OCI-LY3 (cell line): ENCODE measurements at regions not wholly inside any gene's neighbourhood (a gene's known extent, or its start where the extent isn't known, plus 50 kb on each side); places are given as distances from the start of the nearest gene placed in this dataset.

Source experiments
- H2AFZ ChIP-seq: fragments of 200-600, 300-600 bp; shearing (Covaris generic); 2 replicates; pipeline ENCODE4 v1.6.0; 2014; ENCODE audit warnings: antibody characterized with exemption, low read depth, low read length
- H3K27ac ChIP-seq: fragments of 200-600, 300-600 bp; sonication (generic); 2 replicates; pipeline ENCODE4 v1.5.1; 2014; ENCODE audit warnings: mild to moderate bottlenecking, low read length, moderate library complexity, mixed read lengths
- H3K27me3 ChIP-seq: fragments of 200-600, 300-600 bp; sonication (generic); 2 replicates; pipeline ENCODE4 v1.6.1; 2014; ENCODE audit warnings: low read depth, low read length, mixed read lengths
- H3K36me3 ChIP-seq: fragments of 200-600, 300-600 bp; sonication (generic); replicated peaks from 2 replicates; pipeline ENCODE3; 2014; ENCODE audit warnings: low read depth, low read length, mixed read lengths
- H3K4me1 ChIP-seq: fragments of 300-600, 200-600 bp; sonication (generic); 2 replicates; pipeline ENCODE4 v1.6.1; 2014; ENCODE audit warnings: low read length, mixed read lengths
- H3K4me2 ChIP-seq: fragments of 200-600, 300-600 bp; sonication (generic); 2 replicates; pipeline ENCODE4 v1.6.1; 2014; ENCODE audit warnings: low read length, mixed read lengths
- H3K4me3 ChIP-seq: fragments of 300-600, 200-600 bp; sonication (generic); 2 replicates; pipeline ENCODE4 v1.5.1; 2014; ENCODE audit warnings: antibody characterized with exemption, mild to moderate bottlenecking, low read length, moderate library complexity
- H3K79me2 ChIP-seq: fragments of 300-600, 200-600 bp; shearing (Covaris generic); 2 replicates; pipeline ENCODE4 v1.6.1; 2014; ENCODE audit warnings: mild to moderate bottlenecking, low read length, mixed read lengths
- H3K9ac ChIP-seq: fragments of 300-600, 200-600 bp; shearing (Covaris generic); 2 replicates; pipeline ENCODE4 v1.6.0; 2014; ENCODE audit warnings: mild to moderate bottlenecking, low read length, moderate library complexity
- H3K9me3 ChIP-seq: fragments of 200-600, 300-600 bp; shearing (Covaris generic); 2 replicates; pipeline ENCODE4 v1.6.1; 2014; ENCODE audit warnings: low read length, mixed read lengths; ENCODE audit not compliant: insufficient read depth
- H4K20me1 ChIP-seq: fragments of 200-600, 300-600 bp; sonication (generic); 2 replicates; pipeline ENCODE4 v1.6.1; 2016; ENCODE audit warnings: low read length, mixed read lengths; ENCODE audit not compliant: insufficient read depth
- EZH2phosphoT487 ChIP-seq: fragments of 200-600 bp; shearing (Covaris generic); IDR thresholded peaks from 2 replicates; pipeline ENCODE4 v1.6.1; 2018; ENCODE audit warnings: antibody characterized with exemption, mixed run types, low read depth
- TF ChIP-seq, protein P1 (sequence below): fragments of 200-600, 300-600 bp; sonication (generic); IDR thresholded peaks from 2 replicates; pipeline ENCODE4 v1.5.1; 2014; ENCODE audit warnings: antibody characterized with exemption, low read length, low read depth

DNA sequence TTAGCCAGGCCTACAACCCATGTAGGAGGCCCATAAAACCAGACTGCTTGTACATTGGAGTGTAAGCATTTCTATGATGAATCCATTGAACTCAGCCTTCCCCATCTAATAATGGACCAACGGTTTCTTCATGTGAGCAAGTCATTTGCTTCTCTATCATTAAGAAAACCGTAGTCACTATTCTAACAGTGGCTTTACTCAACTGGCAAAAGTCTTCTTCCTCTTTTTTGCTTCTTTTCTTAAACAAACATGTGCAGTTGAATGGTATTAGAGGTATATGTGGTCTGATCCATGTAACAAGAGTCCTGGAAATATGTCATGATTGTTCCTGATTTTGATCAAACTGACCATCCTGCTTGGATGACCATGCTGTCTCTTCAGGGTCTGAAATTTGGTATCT lies 132.4 kb upstream of the STXBP5 start:
- H3K79me2 ChIP-seq, result no peaks in the 10 kb centered on the region
- no peaks in the 10 kb centered on the region for H3K27me3 ChIP-seq
- H4K20me1 ChIP-seq, result no peaks in the 10 kb centered on the region
- no peak overlapping the region for H3K4me2 ChIP-seq
- TF ChIP-seq EZH2phosphoT487, result no peak
- TF ChIP-seq, protein P1, sequence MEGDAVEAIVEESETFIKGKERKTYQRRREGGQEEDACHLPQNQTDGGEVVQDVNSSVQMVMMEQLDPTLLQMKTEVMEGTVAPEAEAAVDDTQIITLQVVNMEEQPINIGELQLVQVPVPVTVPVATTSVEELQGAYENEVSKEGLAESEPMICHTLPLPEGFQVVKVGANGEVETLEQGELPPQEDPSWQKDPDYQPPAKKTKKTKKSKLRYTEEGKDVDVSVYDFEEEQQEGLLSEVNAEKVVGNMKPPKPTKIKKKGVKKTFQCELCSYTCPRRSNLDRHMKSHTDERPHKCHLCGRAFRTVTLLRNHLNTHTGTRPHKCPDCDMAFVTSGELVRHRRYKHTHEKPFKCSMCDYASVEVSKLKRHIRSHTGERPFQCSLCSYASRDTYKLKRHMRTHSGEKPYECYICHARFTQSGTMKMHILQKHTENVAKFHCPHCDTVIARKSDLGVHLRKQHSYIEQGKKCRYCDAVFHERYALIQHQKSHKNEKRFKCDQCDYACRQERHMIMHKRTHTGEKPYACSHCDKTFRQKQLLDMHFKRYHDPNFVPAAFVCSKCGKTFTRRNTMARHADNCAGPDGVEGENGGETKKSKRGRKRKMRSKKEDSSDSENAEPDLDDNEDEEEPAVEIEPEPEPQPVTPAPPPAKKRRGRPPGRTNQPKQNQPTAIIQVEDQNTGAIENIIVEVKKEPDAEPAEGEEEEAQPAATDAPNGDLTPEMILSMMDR, result no peak
- no peak overlapping the region for H3K9ac ChIP-seq
- no peaks in the 10 kb centered on the region for H3K36me3 ChIP-seq
- no peaks in the 10 kb centered on the region for H3K9me3 ChIP-seq
- H3K4me1 ChIP-seq, result no peaks in the 10 kb centered on the region
- H3K4me3 ChIP-seq, result no peak overlapping the region
- H2AFZ ChIP-seq, result no peak overlapping the region
- no peak overlapping the region for H3K27ac ChIP-seq

DNA sequence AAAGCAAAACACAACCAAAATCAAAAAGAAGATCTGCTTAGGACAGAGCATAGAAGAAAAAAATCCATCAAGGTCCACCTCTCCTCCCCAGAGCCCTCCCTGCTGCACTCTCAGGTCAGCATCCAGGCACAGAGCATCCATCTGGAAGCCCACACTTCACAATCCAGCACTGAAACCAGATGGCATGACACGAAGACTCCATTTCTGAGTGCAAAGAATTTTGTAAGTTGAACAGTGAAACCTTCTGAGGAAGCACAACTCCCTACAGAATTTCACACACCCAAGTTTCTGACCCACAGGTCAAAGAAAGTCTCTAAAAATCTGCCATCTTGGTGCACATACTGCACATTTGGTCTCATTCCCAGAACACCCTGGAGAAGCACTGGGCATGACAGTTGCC lies 128.8 kb upstream of the STXBP5 start:
- H4K20me1 ChIP-seq, result no peaks in the 10 kb centered on the region
- H3K27ac ChIP-seq, result no peak overlapping the region
- H3K4me2 ChIP-seq, result no peak overlapping the region
- H3K4me1 ChIP-seq, result no peaks in the 10 kb centered on the region
- no peaks in the 10 kb centered on the region for H3K79me2 ChIP-seq
- H3K9me3 ChIP-seq, result no peaks in the 10 kb centered on the region
- no peaks in the 10 kb centered on the region for H3K27me3 ChIP-seq
- H3K4me3 ChIP-seq, result no peak overlapping the region
- no peak overlapping the region for H3K9ac ChIP-seq
- TF ChIP-seq, protein P1, result no peak
- no peak for TF ChIP-seq EZH2phosphoT487
- H3K36me3 ChIP-seq, result no peaks in the 10 kb centered on the region
- no peak overlapping the region for H2AFZ ChIP-seq

DNA sequence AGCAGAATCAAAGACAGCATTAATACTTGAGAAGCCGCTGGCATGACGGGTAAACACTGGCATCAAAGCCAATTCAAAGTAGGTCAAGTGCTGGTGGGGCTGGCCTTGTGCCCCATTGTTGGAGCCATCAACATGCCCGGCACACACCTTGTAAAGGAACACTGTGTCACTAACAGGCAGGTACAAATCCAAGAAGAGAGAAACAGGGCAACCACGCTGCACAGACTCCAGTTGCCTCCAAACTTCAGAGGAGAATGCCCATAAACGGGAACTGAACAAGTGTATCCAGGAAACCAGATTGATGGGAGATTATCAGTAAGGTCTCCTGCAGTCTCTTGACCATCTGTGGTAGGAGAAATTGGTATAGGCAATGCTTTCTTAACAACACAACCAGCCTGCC lies 127.0 kb upstream of the STXBP5 start:
- H3K27ac ChIP-seq, result no peak overlapping the region
- no peak overlapping the region for H3K4me2 ChIP-seq
- no peak overlapping the region for H3K4me3 ChIP-seq
- no peak overlapping the region for H3K9ac ChIP-seq
- no peak for TF ChIP-seq EZH2phosphoT487
- TF ChIP-seq, protein P1, result no peak
- H4K20me1 ChIP-seq, result no peaks in the 10 kb centered on the region
- H3K9me3 ChIP-seq, result no peaks in the 10 kb centered on the region
- no peaks in the 10 kb centered on the region for H3K36me3 ChIP-seq
- H2AFZ ChIP-seq, result no peak overlapping the region
- no peaks in the 10 kb centered on the region for H3K79me2 ChIP-seq
- H3K4me1 ChIP-seq, result no peaks in the 10 kb centered on the region
- no peaks in the 10 kb centered on the region for H3K27me3 ChIP-seq

DNA sequence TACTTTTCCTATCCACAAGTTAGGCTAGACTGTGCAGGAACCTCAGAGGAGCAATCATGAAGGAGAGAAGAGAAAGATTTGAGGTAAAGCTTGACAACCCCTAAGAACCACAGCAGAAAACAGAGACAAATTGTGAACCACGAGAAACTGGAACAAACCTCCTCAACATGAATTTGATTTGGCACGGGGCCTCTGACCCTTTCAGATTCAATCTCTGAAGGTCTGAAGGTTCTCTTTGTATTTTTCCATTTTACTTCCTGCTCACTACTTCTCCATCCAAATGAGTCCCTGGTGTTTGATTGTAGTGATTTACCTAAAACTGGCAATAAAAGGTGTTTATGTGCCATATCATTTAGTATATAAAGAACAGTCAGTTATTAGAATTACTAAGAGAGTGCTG lies 126.1 kb upstream of the STXBP5 start:
- TF ChIP-seq, protein P1, result no peak
- no peak for TF ChIP-seq EZH2phosphoT487
- no peaks in the 10 kb centered on the region for H3K36me3 ChIP-seq
- H3K4me1 ChIP-seq, result no peaks in the 10 kb centered on the region
- no peaks in the 10 kb centered on the region for H4K20me1 ChIP-seq
- no peak overlapping the region for H3K4me2 ChIP-seq
- no peaks in the 10 kb centered on the region for H3K9me3 ChIP-seq
- H3K9ac ChIP-seq, result no peak overlapping the region
- no peaks in the 10 kb centered on the region for H3K27me3 ChIP-seq
- no peak overlapping the region for H3K27ac ChIP-seq
- H3K79me2 ChIP-seq, result no peaks in the 10 kb centered on the region
- no peak overlapping the region for H3K4me3 ChIP-seq
- no peak overlapping the region for H2AFZ ChIP-seq
